ENCODE measurements at regions not wholly inside any gene's neighbourhood (a gene's known extent, or its start where the extent isn't known, plus 50 kb on each side); places are given as distances from the start of the nearest gene placed in this dataset.

DNA sequence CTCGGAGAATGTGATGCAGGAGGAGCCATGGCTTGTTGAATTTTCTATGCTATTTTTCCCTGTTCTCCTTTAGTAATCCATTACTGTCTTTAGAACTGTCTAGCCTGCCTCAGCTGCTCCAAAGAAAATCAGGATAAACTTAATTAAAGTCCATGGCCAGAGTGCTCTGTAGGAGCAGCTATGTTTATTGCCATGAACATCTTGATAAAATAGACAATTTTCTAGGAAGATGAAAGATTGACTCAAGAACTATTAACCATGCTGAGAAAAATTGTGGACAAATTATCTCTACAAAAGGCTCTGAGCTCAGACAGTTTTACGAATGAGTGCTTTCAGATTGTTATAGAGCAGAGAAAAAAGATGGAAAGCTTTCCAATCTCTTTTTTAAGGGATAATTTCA lies 193.0 kb downstream of the TTC32 start:
- H3K4me3 ChIP-seq (IDR thresholded peaks at IDR 0.05; ENCODE audit: insufficient read depth, low read depth, low read length), result no peak overlapping the region
- H3K4me1 ChIP-seq (ENCODE audit: low read depth, poor library complexity, severe bottlenecking), result peaks cover 3% of the 10 kb centered on the region
- no peaks in the 10 kb centered on the region for H3K27me3 ChIP-seq (ENCODE audit: insufficient read depth, low read depth)
- no peak overlapping the region for H3K4me2 ChIP-seq
- H4K20me1 ChIP-seq (ENCODE audit: insufficient read depth), result no peaks in the 10 kb centered on the region
- no peak overlapping the region for H2AFZ ChIP-seq (ENCODE audit: low read depth)
- no peak overlapping the region for H3K9ac ChIP-seq
- TF ChIP-seq, protein P1, sequence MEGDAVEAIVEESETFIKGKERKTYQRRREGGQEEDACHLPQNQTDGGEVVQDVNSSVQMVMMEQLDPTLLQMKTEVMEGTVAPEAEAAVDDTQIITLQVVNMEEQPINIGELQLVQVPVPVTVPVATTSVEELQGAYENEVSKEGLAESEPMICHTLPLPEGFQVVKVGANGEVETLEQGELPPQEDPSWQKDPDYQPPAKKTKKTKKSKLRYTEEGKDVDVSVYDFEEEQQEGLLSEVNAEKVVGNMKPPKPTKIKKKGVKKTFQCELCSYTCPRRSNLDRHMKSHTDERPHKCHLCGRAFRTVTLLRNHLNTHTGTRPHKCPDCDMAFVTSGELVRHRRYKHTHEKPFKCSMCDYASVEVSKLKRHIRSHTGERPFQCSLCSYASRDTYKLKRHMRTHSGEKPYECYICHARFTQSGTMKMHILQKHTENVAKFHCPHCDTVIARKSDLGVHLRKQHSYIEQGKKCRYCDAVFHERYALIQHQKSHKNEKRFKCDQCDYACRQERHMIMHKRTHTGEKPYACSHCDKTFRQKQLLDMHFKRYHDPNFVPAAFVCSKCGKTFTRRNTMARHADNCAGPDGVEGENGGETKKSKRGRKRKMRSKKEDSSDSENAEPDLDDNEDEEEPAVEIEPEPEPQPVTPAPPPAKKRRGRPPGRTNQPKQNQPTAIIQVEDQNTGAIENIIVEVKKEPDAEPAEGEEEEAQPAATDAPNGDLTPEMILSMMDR (conservative IDR thresholded peaks at IDR 0.05; ENCODE audit: low read depth, low read length), result no peak
- H3K27ac ChIP-seq, result no peak overlapping the region
- H3K79me2 ChIP-seq (ENCODE audit: insufficient read depth, low read depth), result no peaks in the 10 kb centered on the region
- no peaks in the 10 kb centered on the region for H3K36me3 ChIP-seq (ENCODE audit: insufficient read depth)

DNA sequence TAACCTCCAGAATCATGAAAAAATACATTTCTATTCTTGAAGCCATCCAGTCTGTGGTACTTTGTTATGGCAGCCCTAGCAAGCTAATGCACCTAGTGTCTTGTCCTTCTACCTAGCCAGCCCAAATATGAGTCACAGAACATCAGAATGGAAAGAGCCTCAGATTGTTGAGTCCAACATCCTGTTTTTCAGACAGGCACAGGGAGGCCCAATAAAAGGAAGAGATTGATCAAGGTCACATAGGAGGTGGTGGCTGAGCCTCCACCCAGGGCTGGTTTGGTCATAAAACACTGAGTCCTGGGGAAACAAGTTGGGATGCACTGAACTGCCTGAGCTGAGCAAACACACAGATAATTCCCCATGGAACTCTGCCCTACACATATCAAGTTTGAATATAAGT lies 195.5 kb downstream of the TTC32 start:
- Histone ChIP-seq H4K20me1 (ENCODE audit: insufficient read depth) (no peaks in the 10 kb centered on the region), H3K4me3 (IDR thresholded peaks at IDR 0.05; ENCODE audit: insufficient read depth, low read depth, low read length) (no peak overlapping the region), H3K4me1 (ENCODE audit: low read depth, poor library complexity, severe bottlenecking) (no peaks in the 10 kb centered on the region), H3K9ac (no peak overlapping the region), H2AFZ (ENCODE audit: low read depth) (no peak overlapping the region), H3K27me3 (ENCODE audit: insufficient read depth, low read depth) (no peaks in the 10 kb centered on the region), H3K79me2 (ENCODE audit: insufficient read depth, low read depth) (no peaks in the 10 kb centered on the region), H3K27ac (no peak overlapping the region), H3K36me3 (ENCODE audit: insufficient read depth) (no peaks in the 10 kb centered on the region), H3K4me2 (no peak overlapping the region)
- TF ChIP-seq, protein P1 (conservative IDR thresholded peaks at IDR 0.05; ENCODE audit: low read depth, low read length), result no peak

DNA sequence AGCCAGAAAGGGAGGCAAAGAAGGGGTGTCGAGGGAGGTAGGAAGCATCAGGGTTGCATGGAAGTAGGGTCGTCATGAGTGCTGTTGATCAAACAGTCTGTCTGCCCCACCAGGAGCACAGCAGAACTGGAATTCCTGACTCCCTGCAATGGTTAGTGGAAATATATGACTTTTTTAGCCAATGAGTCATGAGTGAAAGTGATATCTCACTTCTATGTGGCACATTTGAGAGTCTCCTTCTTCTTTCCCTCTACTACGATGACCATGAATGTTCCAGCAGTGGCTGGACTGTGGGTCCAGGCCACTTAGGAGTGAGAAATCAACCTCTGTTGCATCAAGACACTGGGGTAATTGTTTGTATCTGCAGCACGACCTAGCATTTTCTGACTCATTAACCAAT lies 199.5 kb downstream of the TTC32 start:
- Histone ChIP-seq H2AFZ (ENCODE audit: low read depth) (no peak overlapping the region), H3K27me3 (ENCODE audit: insufficient read depth, low read depth) (no peaks in the 10 kb centered on the region), H3K4me2 (no peak overlapping the region), H4K20me1 (ENCODE audit: insufficient read depth) (no peaks in the 10 kb centered on the region), H3K36me3 (ENCODE audit: insufficient read depth) (no peaks in the 10 kb centered on the region), H3K27ac (no peak overlapping the region), H3K4me1 (ENCODE audit: low read depth, poor library complexity, severe bottlenecking) (no peaks in the 10 kb centered on the region), H3K9ac (no peak overlapping the region), H3K4me3 (IDR thresholded peaks at IDR 0.05; ENCODE audit: insufficient read depth, low read depth, low read length) (no peak overlapping the region), H3K79me2 (ENCODE audit: insufficient read depth, low read depth) (no peaks in the 10 kb centered on the region)
- TF ChIP-seq, protein P1 (conservative IDR thresholded peaks at IDR 0.05; ENCODE audit: low read depth, low read length), result no peak

DNA sequence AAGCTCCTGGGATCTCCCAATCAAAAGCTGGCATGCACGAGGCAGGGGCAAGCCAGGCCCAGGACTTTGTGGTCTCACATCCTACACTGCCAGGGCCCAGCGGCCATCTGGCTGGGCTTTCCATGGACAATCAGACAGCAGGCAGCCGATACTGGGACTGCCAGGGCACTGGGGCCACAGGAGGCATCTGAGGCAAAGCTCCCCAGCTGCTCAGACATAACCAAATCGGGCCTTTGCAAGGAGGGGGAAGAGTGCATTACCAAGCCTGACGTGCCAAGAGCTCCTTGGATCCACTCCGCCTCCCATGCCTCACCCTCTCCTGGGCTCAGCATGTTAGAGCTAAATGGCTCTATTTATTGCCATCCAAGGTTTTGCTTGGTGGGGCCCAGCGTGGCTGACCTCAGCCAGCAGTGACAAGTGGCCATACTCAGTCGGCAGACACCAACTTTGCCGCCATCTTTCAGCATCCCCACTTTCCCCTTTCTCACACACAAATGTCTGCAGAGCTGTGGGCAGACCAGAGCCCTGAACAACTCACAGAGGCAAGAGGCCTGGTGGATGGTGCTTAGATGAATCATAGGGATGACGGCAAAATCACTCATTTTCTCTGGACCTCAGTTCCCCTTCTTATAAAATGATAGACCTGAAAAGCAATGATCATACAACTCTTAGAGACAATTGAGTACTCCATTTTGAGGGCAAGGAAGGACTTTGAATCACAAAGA lies 200.8 kb downstream of the TTC32 start:
- Histone ChIP-seq H3K4me1 (ENCODE audit: low read depth, poor library complexity, severe bottlenecking) (no peaks in the 10 kb centered on the region), H3K36me3 (ENCODE audit: insufficient read depth) (no peaks in the 10 kb centered on the region), H3K27me3 (ENCODE audit: insufficient read depth, low read depth) (no peaks in the 10 kb centered on the region), H3K79me2 (ENCODE audit: insufficient read depth, low read depth) (no peaks in the 10 kb centered on the region), H3K9ac (no peak overlapping the region), H4K20me1 (ENCODE audit: insufficient read depth) (no peaks in the 10 kb centered on the region), H3K4me2 (no peak overlapping the region), H3K27ac (no peak overlapping the region), H2AFZ (ENCODE audit: low read depth) (no peak overlapping the region), H3K4me3 (IDR thresholded peaks at IDR 0.05; ENCODE audit: insufficient read depth, low read depth, low read length) (no peak overlapping the region)
- TF ChIP-seq, protein P1 (conservative IDR thresholded peaks at IDR 0.05; ENCODE audit: low read depth, low read length), result no peak

Data from KMS-11 (cell line).